ENCODE measurements at regions not wholly inside any gene's neighbourhood (a gene's known extent, or its start where the extent isn't known, plus 50 kb on each side); places are given as distances from the start of the nearest gene placed in this dataset.

DNA sequence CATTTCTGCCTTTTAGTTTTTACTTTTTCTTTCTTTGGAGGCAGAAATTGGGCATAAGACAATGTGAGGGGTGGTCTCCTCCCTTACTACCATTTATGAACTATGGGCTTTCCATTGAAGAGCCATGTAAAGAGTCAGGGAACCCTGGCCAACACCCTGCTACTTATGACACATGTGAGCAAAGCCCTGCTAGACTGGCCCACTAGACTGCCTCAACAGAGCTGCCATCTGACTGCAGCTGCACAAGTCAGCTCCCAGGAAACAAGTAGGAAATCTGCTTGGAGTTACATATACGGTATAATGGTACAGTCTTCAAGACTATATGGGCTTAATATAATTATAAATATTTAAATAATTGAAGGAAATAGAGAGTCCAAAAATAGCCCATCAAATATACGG is 816.8 kb downstream of the TRIB2 start:
- no peak for DNase-seq (ENCODE audit: low read depth in 2 of 2)

DNA sequence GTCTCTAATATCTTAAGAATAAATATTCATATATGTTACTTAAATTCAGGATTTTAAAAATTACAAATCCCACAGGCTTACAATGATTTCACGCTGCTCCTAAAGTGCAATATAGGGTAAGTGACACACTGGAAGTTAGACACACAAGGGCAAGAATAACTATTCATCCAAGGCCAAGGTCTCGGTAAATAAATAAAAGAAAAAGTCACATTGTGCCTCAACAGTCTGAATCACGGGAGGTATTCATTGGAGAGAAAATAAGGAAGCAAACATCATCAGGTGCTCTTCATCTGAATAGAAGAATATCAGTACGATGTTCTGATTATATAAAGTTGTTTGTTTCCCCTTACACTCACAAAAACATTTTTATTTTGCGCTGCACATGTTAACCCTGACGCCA is 820.2 kb downstream of the TRIB2 start:
- no peak for DNase-seq (ENCODE audit: low read depth in 2 of 2)

DNA sequence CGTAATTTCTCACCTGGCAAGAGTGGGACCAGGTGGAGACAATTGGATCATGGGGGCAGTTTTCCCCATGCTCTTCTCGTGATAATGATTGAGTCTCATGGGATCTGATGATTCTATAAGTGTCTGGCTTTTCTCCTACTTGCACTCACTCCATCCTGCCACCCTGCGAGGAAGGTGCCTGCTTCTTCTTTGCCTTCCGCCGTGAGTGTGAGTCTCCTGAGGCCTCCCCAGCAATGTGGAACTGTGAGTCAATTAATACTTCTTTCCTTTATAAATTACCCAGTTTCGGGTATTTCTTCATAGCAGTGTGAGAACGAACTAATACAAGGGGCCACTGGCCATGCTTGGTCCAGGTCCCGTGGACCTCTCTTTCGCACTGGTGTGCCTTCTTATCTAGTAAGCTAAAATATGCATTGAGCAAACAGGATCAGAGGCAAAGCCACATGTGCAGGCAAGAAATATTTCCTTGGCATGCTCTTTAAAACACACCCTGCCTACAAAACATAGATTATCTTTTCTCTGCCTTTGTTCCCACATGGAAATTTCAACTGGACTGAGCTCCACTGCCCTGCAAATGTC is 821.1 kb downstream of the TRIB2 start:
- DNase-seq (ENCODE audit: low read depth in 2 of 2) = no peak

DNA sequence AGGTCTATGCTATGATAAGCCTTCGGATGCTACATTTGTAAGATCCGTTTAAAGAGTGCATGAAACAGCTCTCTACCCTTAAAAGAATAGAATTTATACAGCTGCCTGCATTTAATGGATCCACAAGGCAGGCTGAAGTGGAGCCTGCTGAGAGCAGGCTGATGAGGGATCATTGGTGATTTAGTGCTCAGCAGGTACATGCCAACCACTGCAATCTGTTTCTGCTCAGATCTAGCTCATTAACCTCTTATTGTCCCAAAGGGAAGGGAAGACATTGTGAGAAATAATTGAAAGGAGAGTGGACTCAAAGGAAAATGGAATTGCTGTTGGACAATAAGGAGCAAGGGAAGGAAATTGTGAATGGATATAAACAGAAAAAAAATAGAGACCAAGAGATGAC is 822.6 kb downstream of the TRIB2 start:
- no peak for DNase-seq (ENCODE audit: low read depth in 2 of 2)

DNA sequence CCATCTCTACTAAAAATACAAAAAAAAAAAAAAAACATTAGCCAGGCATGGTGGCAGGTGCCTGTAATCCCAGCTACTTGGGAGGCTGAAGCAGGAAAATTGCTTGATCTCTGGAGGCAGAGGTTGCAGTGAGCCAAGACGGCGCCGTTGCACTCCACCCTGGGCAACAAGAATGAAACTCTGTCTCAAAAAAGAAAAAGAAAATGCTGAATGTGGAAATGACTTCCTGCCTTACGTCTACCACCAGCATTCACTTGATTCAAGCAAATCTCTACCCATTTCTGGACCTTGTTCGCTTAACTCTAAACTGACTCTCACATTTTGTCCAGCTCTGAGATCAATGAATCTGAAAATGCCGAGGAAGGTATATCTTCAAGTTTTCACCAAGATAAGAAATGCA is 825.3 kb downstream of the TRIB2 start:
- DNase-seq (ENCODE audit: low read depth in 2 of 2) = no peak

DNA sequence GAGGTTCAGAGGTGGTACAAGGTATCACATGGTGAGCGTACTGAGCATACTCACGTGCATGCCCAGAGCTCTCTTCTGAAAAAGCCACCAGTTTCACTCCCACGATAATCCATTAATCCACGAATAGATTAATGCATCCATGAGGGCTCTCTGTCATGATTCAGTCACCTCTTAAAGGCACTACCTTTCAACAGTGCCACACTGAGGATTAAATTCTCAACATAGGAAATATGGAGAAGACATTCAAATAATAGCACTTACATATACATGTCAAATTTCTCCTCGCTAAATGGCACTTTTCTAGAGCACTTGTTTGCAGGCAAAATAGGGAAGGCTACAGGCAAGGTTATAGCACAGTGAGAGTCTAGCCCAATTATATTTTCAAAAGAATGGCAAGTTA is 825.9 kb downstream of the TRIB2 start:
- no peak for DNase-seq (ENCODE audit: low read depth in 2 of 2)

DNA sequence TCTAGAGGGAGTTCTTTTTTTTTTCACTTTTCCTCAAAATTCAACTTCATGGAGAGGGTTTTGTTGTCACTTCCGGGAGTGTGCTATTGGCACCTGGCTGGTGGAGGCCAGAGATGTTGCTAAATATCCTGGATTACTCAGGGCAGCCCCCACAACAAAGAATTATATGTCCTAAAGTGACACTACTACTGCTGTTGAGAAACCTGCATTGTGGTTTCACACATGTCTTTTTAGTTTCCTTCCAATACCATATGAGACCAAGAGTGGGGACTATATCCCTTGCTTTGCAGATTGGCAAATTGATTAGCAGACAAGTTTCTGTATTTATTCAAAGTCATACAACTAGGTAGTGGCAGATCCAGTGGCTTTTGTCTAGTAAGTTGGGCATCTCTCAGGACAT is 826.8 kb downstream of the TRIB2 start:
- no peak for DNase-seq (ENCODE audit: low read depth in 2 of 2)

DNA sequence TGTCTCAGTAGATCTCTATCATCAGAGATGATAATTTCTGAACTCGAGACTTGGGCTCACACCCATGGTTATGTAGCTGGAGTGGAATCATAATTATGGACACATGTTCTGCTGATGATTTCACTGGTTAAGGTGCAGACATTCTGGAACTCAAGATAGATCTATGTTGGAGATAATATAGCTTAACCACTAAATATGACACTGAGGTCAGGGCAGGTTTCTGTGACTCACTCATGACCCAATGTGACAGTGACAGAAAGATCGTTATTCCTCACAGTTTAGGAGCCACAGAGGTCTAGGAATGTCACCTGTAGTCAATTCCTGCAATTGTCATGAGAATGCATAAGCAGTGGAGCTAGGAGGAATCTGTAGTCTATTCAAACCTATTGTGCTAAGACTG is 828.6 kb downstream of the TRIB2 start:
- no peak for DNase-seq (ENCODE audit: low read depth in 2 of 2)

DNA sequence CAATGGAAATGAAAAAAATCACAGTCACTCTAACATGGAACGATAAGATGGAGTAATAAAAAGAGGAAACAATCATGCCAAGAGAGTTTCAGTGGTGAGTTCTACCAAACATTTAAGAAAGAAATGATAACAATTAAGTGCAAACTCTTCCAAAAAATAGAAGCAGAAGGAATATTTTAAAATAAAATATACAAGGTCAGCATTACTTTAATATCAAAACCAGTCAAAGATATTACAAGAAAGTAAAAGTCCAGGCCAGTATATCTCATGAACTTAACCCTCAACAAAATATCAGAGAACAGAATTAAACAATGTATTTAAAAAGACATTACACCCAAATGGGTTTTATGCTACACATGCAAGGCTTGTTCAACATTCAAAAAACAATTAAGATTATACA is 829.4 kb downstream of the TRIB2 start:
- no peak for DNase-seq (ENCODE audit: low read depth in 2 of 2)

DNA sequence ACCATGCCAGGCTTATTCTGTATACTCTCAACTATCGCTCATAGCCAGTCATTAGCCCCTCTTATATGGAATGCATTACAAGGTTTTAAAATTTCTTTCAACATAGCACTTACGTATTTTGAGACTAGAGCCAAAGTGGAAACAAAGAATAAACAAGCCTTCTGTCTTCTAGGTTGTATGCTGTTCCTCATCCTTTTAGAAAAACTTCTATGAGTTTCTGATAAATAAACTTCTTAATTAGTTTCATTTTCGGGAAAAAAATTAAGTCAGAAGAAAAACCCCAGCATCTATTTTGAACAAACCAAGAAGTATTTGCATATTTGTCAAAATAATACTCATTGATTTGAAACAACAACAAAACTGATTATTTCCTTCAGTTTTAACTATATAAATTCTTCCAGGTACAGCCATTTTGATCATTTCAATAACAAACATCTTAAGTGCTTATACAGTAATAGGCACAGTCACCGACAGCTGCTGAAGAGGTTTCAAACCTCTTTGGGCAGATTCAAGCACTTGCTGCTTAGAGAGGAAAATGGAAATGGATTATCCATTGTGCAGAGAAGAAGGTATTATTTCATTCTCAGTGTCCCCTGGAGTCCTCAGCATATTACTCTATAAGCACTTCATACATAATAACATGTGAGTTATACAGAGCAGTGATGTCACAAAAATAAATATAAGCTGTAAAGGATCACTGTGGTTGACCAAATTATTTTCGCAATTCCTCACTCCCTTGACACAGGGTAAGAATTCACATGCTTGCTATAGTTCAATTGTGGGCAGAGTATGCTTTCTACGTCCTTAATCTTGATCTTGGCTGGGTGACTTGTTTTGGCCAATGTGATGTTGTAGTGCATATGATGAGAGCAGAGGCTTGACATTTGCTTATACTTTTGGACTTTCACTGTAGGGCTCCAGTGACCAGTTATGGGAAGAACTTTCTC is 833.8 kb downstream of the TRIB2 start:
- DNase-seq (ENCODE audit: low read depth in 2 of 2) = no peak

DNA sequence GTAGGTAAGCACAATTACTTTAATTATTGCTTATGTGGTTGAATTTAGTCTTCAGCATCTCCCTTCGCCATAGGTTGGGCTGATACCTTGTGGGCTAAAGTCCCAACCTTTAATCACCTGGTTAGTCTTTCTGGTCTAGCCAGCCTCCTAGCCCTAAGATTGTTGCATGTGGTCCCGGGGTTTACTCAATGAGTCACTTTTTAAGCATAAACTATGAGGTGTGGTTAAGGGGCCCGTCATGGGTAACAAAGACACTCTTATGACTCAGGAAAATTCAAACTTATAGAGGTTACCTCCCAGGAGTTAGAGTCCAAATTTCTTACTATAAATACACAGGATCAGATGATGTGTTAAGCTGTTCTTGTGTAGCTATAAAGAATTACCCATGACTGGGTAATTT is 841.6 kb downstream of the TRIB2 start:
- no peak for DNase-seq (ENCODE audit: low read depth in 2 of 2)

DNA sequence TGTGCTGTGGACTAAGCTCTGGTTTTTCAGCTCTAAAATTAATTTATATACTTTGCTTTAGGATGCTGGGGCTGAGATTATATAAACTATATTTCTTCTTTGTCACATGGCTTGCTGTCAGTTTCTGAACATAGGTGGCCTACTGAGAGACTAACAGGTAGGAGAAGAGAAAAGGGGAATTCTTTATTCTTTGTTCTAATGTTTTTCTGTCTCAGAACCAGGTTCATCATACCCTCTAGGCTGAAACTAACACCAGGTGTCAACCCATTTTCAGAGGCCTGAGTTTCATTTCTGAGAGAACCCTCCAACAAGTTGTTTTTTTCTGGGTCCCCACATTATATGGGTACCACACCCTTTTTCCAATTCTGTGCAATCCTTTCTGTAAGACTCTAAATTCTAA is 843.6 kb downstream of the TRIB2 start:
- DNase-seq (ENCODE audit: low read depth in 2 of 2) = no peak

DNA sequence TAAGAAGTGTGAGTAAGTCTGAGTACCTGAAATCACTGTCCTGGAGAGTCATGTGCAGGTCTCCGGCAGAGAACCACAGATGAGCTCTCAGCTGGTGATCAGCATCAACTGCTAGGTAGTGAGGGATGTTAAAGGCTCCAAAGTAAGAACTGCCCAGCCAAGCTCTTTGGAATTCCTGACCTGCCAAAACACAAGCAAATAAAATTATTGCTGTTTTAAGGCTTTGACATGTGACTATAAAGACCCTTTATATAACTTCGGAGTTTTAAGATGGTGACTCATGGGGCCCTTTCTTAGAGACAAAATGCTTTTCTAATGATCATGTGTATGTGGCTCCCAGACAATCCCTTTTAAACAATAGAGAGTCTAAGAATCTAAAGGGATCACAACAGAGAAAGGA is 855.7 kb downstream of the TRIB2 start:
- no peak for DNase-seq (ENCODE audit: low read depth in 2 of 2)

DNA sequence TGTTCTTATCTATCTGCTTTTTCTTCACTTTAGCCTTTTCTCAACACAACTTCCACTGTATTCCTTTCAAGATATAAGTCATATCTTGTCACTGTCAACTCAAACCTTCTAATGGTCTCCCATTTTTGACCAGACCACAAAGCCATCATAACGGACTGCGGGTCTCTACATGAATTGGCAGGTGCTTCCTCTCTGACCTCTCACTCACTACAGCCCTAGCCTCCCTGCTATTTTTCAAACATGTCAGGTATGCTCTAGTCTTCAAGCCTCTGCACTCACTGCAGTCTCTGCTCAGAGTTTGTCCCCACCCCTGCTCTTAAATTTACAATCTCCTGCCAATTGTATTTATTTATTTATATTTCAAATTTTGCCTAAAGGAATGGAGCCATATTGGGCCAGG is 858.1 kb downstream of the TRIB2 start:
- DNase-seq (ENCODE audit: low read depth in 2 of 2) = no peak

DNA sequence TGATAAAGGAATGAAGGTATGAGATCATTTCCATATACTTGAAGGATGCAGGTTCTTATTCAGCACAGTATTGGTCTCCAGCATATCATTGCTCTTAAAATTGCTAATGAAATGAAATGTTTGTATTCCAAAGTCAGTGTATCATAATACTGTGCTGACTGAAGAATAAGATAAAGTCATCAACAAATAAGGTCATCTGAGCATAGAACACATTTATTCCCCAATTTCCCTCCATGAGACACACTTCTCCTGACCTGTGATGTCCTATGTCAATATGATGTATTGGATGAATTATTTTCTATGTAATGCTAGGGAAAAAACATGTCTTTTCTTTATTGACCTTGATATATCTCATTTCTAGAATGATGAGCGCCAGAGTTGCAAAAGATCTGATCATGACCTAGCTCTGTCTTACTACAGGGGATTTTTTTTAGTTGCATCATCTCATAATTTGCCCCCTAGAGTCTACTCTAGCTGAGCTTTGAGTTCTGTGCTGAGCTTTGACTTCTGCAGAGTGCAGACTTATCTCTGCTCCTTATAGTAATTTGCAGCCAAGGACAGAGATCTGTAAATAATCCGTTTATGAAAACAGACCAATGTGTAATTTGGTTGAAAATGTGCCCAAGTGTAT is 859.8 kb downstream of the TRIB2 start:
- DNase-seq (ENCODE audit: low read depth in 2 of 2) = no peak

DNA sequence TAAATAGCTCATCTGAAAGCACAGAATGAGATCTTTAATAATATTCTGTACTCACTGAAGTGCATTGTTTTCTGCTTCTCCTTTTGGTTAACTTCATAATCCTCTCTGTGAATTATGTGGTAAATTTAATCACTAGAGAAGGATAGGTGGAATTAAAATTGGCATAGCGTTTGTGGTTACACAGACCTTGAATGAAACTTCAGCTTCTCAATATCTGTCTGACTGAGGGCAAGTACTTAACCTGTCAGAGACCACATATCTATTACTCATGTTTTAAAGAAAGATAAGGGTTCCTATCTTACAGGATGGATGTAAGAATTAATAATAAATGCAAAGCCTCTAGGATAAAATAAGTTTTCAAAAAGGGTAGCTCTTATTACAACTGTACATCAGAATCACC is 861.8 kb downstream of the TRIB2 start:
- no peak for DNase-seq (ENCODE audit: low read depth in 2 of 2)

DNA sequence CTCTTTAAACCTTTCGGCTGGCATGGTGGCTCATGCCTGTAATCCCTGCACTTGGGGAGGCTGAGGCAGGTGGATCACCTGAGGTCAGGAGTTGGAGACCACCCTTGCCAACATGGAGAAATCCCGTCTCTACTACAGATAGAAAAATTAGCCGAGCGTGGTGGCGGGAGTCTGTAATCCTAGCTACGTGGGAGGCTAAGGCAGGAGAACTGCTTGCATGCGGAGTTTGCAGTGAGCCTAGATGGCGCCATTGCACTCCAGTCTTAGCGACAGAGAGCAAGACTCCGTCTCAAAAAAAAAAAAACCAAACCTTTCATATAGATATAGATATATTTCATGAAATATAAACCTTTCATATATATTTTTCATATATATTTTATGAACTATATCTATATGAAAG is 864.7 kb downstream of the TRIB2 start:
- DNase-seq (ENCODE audit: low read depth in 2 of 2) = no peak

DNA sequence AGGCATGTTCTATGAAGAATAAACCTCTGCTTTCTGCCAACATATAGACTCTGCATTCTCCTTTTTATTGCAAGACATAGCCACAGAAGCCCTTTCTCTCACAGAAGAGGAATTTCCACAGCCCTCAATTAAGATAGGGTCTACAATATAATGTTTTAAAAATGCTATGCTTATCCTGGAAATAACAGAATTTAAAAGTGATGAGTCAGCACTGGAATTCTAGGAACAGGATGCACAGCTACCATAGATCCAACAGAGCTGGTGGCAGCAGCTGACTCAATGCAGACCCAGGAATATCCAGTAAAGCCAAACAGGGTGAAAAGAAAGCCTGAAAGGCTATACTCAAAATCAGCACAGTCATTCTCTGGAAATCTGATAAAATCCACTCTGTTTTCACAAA is 866.9 kb downstream of the TRIB2 start:
- DNase-seq (ENCODE audit: low read depth in 2 of 2) = no peak

DNA sequence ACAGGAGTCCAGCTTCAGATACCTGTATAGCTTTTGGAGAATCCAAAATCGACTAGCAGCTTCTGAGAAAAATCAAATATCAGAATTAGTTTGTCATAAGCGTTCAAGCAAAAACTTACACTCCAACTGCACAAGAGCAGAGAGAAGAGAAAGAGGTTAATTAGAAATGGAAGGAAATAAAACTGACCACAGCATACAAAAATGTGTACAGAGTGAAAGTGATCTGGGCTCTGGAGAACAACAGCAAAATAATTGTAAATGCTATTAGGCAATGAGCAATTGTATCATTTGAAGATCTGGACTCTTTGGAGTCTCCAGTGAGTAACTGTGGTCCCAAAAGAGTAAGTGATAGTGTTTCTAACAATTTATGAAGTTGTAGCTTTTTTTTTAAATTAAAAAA is 867.3 kb downstream of the TRIB2 start:
- no peak for DNase-seq (ENCODE audit: low read depth in 2 of 2)

DNA sequence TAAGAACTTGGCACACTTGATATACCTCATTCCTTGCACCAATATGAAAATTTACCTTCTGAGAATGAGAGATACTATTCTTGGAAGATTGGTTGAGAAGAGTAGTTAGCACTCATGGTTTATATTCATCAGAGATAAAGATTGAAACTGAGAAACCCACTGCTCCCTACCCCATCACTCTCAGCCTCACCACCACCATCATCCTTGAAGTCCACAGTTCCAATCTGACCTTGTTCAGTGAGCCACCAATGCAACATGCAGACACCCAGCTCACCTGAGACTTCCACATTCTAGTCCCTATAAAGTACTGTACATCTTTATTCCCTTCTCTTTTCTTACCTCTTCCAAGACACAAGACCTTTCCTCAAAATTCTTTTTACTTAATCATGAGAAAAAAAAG is 869.0 kb downstream of the TRIB2 start:
- no peak for DNase-seq (ENCODE audit: low read depth in 2 of 2)

DNA sequence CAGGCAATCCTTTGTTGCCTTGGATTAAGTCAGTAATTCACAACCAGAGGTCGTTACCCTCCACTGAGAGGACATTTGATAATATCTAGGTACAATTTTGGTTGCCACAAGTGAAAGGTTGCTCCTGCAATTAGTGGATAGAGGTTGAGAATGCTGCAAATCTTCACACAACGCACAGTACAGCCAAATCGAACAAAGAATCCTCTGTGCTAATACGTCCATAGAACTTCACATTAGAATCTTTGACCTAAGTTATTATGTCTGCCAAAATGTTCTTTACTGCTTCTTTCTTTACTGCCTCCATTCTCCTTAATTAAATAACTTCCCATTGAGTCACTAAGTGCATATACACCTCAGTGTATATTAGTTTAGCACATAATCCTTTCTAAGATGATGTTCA is 879.5 kb downstream of the TRIB2 start:
- no peak for DNase-seq (ENCODE audit: low read depth in 2 of 2)

DNA sequence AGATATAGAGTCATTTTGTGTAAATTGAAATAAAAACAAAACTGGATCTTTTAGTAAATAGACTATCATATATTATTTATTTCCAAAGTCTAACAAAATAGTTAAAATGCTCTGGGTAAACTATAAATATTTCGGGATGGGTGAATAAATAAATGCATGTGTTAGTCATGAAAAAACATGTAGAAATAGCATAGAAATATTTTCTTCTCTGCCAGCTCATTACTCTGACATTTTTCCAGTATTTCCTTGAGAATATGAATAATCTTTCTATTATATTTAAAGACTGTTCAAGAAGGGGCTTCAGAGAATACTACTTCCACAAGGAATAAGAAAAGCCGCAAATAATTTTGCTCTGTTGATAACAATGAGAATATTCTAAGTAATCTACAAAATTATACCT is 880.4 kb downstream of the TRIB2 start:
- no peak for DNase-seq (ENCODE audit: low read depth in 2 of 2)

DNA sequence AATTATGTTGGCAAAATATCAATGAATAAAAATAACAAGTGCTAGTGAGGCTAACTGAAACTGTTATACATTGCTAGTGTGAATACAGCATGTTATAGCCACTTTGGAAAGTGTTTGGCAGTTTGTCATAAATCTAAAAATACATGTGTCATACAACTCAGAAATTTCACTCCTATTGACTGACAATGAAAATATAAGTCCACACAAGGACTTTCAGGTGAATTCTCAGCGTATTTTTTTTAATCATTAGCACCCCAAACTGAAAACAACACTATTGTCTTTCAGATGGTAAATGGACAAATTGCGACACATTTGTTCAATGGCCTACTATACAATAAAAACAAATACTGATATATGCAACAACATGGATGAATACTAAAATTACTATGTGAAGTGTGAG is 884.8 kb downstream of the TRIB2 start:
- no peak for DNase-seq (ENCODE audit: low read depth in 2 of 2)
